OCI-LY1 (cell line): ENCODE measurements at regions not wholly inside any gene's neighbourhood (a gene's known extent, or its start where the extent isn't known, plus 50 kb on each side); places are given as distances from the start of the nearest gene placed in this dataset.

Experiments
- CTCF ChIP-seq: fragments of 200-600 bp; sonication (generic), shearing (Covaris generic); IDR thresholded peaks from 2 replicates; pipeline ENCODE4 v1.5.1; 2017; ENCODE audit warnings: mild to moderate bottlenecking, antibody characterized with exemption, low read length, moderate library complexity, mixed read lengths
- EZH2 ChIP-seq: fragments of 200-600 bp; sonication (generic), shearing (Covaris generic); IDR thresholded peaks from 2 replicates; pipeline ENCODE4 v1.8.0; 2017; ENCODE audit warnings: borderline replicate concordance, mixed run types, mild to moderate bottlenecking, antibody characterized with exemption, low read length, moderate library complexity, mixed read lengths

- TF ChIP-seq CTCF (no peak), EZH2 (no peak)
These were observed 332.4 kb upstream of the ZNF507 start for GRCh38 chr19:32012886-32013631.
